GM21390 (cell line): ENCODE measurements at regions not wholly inside any gene's neighbourhood (a gene's known extent, or its start where the extent isn't known, plus 50 kb on each side); places are given as distances from the start of the nearest gene placed in this dataset.

Experiments used
- ATAC-seq: cut with Tn5 transposase; IDR thresholded peaks from one replicate; pipeline ENCODE4 v1.9.1; 2021; ENCODE audit not compliant: unreplicated experiment

- ATAC-seq: no peak
Measured at GRCh38 chr18:30106356-30106755, 936.2 kb downstream of the DSC3 start.

GRCh38 chr18:30103881-30104280, 938.7 kb downstream of the DSC3 start:
- ATAC-seq: no peak

- no peak for ATAC-seq
Measured at GRCh38 chr18:30096796-30097195, 945.7 kb downstream of the DSC3 start.

GRCh38 chr18:30094556-30094955, 948.0 kb downstream of the DSC3 start:
- no peak for ATAC-seq

DNA sequence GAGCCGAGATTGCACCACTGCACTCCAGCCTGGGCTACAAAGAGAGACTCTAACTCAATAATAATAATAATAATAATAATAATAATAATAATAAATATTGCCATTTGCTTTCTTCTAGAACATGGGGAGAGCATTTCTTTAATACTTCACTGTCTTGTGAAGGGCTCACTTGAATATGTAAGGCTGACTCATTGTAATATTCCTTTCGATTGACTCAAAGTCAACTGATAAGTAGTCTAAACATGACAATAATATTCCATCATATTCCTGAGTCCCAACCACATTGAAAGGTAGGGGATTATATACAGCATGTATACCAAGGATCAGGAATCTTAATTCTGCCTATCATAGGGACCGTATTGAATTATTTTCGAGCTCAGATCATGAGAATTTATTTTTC, 949.2 kb downstream of the DSC3 start:
- no peak for ATAC-seq

GRCh38 chr18:30088238-30089015, 954.1 kb downstream of the DSC3 start:
- no peak for ATAC-seq

GRCh38 chr18:30086351-30086750, 956.2 kb downstream of the DSC3 start:
- no peak for ATAC-seq

- ATAC-seq: no peak
Measured at GRCh38 chr18:30081122-30081521, 961.4 kb downstream of the DSC3 start.

GRCh38 chr18:30072609-30073385, 969.7 kb downstream of the DSC3 start:
- no peak for ATAC-seq

- no peak for ATAC-seq
Measured at GRCh38 chr18:30066288-30066687, 976.3 kb downstream of the DSC3 start.

GRCh38 chr18:30057398-30057797, 985.1 kb downstream of the DSC3 start:
- no peak for ATAC-seq

DNA sequence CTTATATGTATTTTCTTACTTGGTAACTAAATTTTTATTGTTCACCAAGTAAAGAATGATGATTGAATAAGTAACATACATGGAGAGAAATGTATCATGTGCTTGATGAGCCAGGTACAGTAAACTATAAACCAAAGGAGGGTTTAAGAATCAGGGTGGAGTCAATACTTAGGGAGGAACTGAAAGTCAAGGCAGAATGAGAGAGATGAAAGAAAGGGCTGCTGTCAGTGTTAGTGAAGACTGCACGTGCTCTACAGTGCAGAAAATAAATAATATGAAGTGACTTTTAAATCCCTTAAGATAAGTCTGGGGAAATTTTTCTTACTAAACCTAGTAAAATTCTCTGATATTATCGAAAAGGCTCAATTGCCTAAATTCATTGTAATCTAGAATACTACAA, 986.0 kb downstream of the DSC3 start:
- ATAC-seq: no peak

DNA sequence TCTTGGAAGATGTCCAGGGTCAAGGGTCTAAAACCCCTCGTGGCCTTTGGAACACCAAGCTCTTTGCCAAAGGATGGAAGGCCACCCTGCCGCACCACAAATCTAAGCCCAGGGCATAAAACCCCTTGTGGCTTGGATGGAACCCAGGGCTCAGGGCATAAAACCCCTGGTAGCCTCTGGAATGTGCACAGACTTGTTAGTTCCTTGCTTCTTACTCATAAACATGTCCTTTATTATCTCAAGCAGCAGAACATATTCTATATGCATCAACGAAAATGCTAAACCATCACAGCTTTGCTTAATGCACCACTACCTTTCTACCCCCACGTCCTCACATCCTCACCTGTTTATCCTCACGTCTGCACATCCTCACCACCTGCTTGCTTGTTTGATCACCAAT, 998.0 kb downstream of the DSC3 start:
- ATAC-seq: no peak

- no peak for ATAC-seq
Measured at GRCh38 chr18:30039201-30039600, 1003.3 kb downstream of the DSC3 start.

DNA sequence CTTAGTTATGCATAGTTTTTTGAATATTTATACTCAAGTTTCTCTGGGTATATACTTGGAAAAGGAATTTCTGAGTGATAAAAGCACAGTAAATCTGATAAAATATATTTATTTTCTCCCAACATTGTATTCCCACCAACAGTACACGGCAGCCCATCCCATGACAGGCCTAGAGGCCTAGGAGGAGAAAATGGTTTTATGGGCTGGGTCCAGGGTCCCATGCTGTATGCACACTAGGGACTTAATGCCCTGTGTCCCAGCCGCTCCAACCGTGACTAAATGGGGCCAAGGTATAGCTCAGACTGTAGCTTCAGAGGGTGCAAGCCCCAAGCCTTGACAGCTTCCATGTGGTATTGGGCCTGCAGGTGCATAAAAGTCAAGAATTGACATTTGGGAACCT, 1007.7 kb downstream of the DSC3 start:
- ATAC-seq: no peak

DNA sequence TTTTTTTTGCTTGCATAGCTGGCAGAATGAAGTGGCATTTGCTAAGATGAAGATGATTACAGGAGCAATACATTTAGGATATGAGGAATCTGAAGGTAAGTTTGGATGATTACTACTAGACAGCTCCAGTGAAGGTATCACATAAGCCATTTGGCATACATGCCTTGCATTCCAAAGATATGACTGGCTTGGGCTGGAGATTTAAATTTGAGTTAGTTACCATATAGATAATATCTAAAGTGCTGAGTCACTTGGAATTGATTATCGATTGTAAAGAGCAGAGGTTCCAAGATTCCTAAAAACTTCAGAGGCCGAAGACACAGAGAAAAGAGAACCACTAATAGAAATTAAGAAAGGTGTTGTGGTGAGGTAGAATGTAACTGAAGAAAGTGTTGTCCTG, 1026.4 kb downstream of the DSC3 start:
- ATAC-seq: no peak

DNA sequence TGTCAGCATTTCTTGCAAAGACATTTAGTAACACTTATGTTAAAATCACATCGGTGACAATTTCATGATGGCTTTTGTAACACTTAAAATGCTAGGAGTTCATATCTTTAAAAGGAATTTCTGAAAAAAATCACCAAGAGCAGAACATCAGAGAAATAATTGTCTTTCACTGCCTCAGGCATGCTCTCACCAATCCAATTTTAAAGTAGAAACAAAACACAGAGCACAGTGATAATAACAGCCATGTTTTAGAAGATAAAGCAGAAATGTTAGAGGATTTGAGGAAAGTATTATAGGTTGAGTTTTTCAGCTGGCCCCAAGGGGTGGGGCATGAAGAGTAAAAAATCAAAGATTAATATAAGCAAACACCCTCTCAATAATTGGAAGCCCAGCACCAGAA, 1037.6 kb downstream of the DSC3 start:
- no peak for ATAC-seq

DNA sequence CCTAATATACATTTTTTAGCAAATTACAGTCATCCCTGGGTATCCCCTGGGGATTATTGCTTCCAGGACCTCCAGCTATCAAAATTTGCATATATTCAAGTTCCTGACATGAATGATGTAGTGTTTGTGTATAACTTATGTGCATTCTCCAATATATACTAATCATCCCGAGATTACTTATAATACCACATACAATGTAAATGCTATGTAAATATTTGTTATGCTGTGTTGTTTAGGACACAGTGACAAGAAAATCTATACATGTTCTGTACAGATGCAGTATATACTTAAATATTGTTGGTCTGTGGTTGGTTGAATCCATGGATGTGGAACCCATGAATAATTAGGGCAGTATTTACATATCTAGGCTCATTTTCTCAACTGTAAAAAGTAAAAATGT, 1060.3 kb downstream of the DSC3 start:
- no peak for ATAC-seq

- ATAC-seq: no peak
Measured at GRCh38 chr18:29979881-29980280, 1062.7 kb downstream of the DSC3 start.

- ATAC-seq: no peak
Measured at GRCh38 chr18:29969876-29970275, 1072.7 kb downstream of the DSC3 start.

DNA sequence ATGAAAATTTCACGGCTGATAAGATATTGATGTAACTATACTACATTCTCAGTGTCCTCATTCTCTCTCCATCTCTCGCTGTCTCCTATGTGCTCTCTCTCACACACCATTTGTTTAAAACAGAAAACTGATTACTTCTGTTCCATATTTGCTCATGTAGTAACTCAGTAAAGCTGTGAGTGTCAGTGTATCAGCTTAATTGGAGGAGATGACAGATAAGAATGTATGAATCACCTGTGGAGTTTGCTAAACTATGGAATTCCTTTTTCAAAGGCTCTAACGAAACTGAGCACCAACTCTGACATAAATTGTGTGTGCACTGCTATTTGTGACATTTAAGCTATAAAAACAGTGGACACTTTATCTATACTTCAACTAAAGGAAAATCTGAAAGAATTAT, 1080.0 kb downstream of the DSC3 start:
- ATAC-seq: no peak

- no peak for ATAC-seq
Measured at GRCh38 chr18:29960539-29960938, 1082.0 kb downstream of the DSC3 start.
